ENCODE measurements at regions not wholly inside any gene's neighbourhood (a gene's known extent, or its start where the extent isn't known, plus 50 kb on each side); places are given as distances from the start of the nearest gene placed in this dataset.

GRCh38 chr18:43533371-43533770, 256.1 kb upstream of the SYT4 start:
- TF ChIP-seq POLR2A (IDR thresholded peaks at IDR 0.05), result no peak
- TF ChIP-seq, protein P1, sequence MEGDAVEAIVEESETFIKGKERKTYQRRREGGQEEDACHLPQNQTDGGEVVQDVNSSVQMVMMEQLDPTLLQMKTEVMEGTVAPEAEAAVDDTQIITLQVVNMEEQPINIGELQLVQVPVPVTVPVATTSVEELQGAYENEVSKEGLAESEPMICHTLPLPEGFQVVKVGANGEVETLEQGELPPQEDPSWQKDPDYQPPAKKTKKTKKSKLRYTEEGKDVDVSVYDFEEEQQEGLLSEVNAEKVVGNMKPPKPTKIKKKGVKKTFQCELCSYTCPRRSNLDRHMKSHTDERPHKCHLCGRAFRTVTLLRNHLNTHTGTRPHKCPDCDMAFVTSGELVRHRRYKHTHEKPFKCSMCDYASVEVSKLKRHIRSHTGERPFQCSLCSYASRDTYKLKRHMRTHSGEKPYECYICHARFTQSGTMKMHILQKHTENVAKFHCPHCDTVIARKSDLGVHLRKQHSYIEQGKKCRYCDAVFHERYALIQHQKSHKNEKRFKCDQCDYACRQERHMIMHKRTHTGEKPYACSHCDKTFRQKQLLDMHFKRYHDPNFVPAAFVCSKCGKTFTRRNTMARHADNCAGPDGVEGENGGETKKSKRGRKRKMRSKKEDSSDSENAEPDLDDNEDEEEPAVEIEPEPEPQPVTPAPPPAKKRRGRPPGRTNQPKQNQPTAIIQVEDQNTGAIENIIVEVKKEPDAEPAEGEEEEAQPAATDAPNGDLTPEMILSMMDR (IDR thresholded peaks at IDR 0.05), result no peak
- TF ChIP-seq POLR2AphosphoS5 (IDR thresholded peaks at IDR 0.05), result no peak

Data from gastroesophageal sphincter (tissue), 3 donors.